ENCODE measurements at regions not wholly inside any gene's neighbourhood (a gene's known extent, or its start where the extent isn't known, plus 50 kb on each side); places are given as distances from the start of the nearest gene placed in this dataset.
A peak's percentile ranks its signal among the peaks of the same experiment; 100 is the strongest.

DNA sequence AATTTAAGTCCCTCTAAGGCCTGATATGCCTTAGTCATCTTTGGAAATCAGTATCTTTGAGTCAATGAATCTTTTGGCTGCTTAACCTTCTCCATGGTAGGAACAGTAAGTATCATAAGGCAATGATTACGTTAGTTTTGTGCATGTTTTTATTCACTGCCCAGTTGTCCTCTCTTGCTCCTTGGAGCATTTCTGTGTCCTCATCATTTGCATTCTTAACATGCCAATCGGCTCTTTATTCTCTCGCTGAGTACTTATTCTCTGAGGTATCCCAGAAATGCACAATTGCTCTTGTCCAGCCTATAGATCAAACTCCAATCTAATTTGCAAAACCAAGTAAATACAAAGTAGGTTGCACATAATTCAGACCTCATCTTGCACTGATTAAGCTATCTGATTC, 405.0 kb upstream of the IL12A start:
- intact Hi-C loops (cut with DNase I), result loop anchor here in 1 of 2 donors (10.0 kb wide), 1 partner anchor 319 kb away; no protein-coding TSS in a partner anchor
- DNase-seq, result no peak
- H3K27me3 ChIP-seq, result no peaks in the 10 kb centered on the region
- 40 to 56% (median 44%) methylated on average over 3 of the region's 3 CpGs for WGBS, 4 donors
- H3K4me1 ChIP-seq (replicated peaks in 1 of 2), result no peaks in the 10 kb centered on the region
- no peak overlapping the region for H3K27ac ChIP-seq
- TF ChIP-seq POLR2A (IDR thresholded peaks at IDR 0.05), result no peak
- TF ChIP-seq, protein P1, sequence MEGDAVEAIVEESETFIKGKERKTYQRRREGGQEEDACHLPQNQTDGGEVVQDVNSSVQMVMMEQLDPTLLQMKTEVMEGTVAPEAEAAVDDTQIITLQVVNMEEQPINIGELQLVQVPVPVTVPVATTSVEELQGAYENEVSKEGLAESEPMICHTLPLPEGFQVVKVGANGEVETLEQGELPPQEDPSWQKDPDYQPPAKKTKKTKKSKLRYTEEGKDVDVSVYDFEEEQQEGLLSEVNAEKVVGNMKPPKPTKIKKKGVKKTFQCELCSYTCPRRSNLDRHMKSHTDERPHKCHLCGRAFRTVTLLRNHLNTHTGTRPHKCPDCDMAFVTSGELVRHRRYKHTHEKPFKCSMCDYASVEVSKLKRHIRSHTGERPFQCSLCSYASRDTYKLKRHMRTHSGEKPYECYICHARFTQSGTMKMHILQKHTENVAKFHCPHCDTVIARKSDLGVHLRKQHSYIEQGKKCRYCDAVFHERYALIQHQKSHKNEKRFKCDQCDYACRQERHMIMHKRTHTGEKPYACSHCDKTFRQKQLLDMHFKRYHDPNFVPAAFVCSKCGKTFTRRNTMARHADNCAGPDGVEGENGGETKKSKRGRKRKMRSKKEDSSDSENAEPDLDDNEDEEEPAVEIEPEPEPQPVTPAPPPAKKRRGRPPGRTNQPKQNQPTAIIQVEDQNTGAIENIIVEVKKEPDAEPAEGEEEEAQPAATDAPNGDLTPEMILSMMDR (IDR thresholded peaks at IDR 0.05), result no peak
- H3K4me3 ChIP-seq, result no peak overlapping the region
- no peaks in the 10 kb centered on the region for H3K9me3 ChIP-seq (replicated peaks in 1 of 3)
- no peaks in the 10 kb centered on the region for H3K36me3 ChIP-seq (replicated peaks in 1 of 2)

DNA sequence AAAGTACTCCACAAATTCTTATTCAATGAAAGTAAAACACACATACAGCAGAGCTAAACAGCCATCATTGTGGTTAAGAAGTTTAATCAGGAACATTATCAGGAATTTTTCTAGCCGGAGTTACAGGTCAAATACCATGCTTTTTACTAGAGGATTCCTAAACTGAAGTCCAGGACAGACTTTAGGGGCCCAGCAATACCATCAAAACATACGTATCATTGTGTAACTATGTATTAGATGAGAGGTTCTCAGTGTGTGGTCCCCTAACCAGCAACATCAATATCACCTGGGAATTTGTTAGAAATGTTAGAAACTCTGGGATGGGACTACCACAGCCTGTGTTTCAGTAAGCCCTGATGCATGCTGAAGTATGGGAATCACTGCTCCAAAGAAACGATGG, 404.2 kb upstream of the IL12A start:
- Histone ChIP-seq H3K36me3 (replicated peaks in 1 of 2) (no peaks in the 10 kb centered on the region), H3K4me1 (replicated peaks in 1 of 2) (no peaks in the 10 kb centered on the region), H3K27ac (no peak overlapping the region), H3K9me3 (replicated peaks in 1 of 3) (no peaks in the 10 kb centered on the region), H3K27me3 (no peaks in the 10 kb centered on the region), H3K4me3 (no peak overlapping the region)
- DNase-seq, result no peak
- 50 to 62% (median 60%) methylated on average over 3 of the region's 3 CpGs for WGBS, 4 donors
- intact Hi-C loops (cut with DNase I), result loop anchor here in 1 of 2 donors (10.0 kb wide), 1 partner anchor 320 kb away; no protein-coding TSS in a partner anchor
- TF ChIP-seq, protein P1 (IDR thresholded peaks at IDR 0.05), result no peak
- TF ChIP-seq POLR2A (IDR thresholded peaks at IDR 0.05), result no peak

DNA sequence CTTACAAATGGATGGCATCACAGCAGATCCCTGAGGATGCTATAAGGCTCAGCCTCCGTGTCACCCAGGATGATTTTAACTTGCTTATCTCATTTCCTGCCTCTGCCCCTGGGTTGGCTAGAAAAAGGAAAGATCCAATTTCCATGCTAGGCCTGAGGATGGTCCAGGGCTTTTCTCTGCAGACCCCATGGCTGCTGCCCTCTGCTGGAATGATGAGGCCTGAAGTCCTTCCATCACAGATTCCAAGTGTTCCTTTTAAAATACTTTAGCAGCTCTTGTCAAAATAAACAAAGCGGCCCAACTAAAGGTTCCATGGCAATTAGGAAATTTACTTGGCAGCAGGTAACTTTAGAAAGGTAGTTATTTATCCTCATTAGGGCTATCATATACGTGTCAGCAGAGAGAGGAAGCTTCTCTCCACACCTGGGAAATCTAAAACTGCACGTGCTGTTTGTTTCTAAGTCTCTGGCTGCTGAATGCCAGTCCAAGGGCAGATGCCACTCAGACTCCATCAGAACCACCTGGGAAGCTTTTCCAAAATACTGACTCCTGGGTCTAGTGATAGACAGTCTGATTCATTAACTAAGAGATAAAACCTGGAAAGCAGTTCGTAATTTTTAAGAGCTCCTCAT, 401.9 kb upstream of the IL12A start:
- no peaks in the 10 kb centered on the region for H3K9me3 ChIP-seq (replicated peaks in 1 of 3)
- intact Hi-C loops (cut with DNase I), result loop anchor here in 1 of 2 donors (10.0 kb wide), 1 partner anchor 322 kb away; no protein-coding TSS in a partner anchor
- TF ChIP-seq, protein P1 (IDR thresholded peaks at IDR 0.05), result peak in 4 of 6 experiments; percentile 17 to 38 (median 22)
- TF ChIP-seq POLR2A (IDR thresholded peaks at IDR 0.05), result no peak
- no peaks in the 10 kb centered on the region for H3K4me1 ChIP-seq (replicated peaks in 1 of 2)
- 34 to 43% (median 37%) methylated on average over 5 of the region's 5 CpGs for WGBS, 4 donors
- no peaks in the 10 kb centered on the region for H3K27me3 ChIP-seq
- H3K27ac ChIP-seq, result no peak overlapping the region
- H3K36me3 ChIP-seq (replicated peaks in 1 of 2), result no peaks in the 10 kb centered on the region
- H3K4me3 ChIP-seq, result no peak overlapping the region
- peak in 4 of 7 donors; percentile 7 to 23 (median 14) for DNase-seq

DNA sequence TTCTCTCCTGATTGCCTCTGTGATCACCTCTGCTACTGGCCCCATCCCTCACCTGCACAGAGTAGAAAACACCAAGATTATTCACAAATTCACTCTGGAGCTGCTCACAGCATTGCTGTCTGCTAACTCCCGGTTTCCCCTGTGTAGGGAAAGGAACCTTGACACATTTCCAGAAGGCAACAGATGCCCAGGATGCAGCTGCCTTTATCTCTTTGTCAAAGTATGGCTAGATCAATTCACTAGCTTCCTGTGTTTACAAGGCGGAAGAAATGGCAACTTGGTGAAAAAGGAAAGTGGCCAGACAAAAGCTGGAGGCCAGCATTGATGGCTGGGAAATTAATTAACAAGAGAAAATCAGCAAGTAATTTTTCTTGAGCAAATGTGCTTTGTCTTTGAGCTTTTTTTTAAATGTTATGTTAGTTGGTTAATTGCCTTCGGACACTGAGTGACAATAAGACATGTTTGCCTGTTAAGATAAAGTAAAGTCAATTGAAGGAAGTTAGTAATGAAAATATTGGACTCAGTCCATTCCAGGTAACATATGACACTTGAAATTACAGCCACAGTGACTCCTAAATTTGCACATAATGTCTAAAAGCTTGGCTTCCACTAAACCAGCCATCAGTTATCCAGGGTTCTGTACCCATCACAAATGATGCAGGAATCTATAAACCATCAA, 394.6 kb upstream of the IL12A start:
- peak in 1 of 7 donors; percentile 0 for DNase-seq
- Histone ChIP-seq H3K27ac (no peak overlapping the region), H3K9me3 (replicated peaks in 1 of 3) (no peaks in the 10 kb centered on the region), H3K27me3 (no peaks in the 10 kb centered on the region), H3K4me3 (no peak overlapping the region), H3K4me1 (replicated peaks in 1 of 2) (no peaks in the 10 kb centered on the region), H3K36me3 (replicated peaks in 1 of 2) (no peaks in the 10 kb centered on the region)
- intact Hi-C loops (cut with DNase I), result no loop called here
- TF ChIP-seq POLR2A (IDR thresholded peaks at IDR 0.05), result no peak
- TF ChIP-seq, protein P1 (IDR thresholded peaks at IDR 0.05), result no peak
- WGBS, 4 donors, result 30 to 44% (median 42%) methylated on average over 3 of the region's 3 CpGs

Measured in adrenal gland (tissue), 9 donors.